Esophagus squamous epithelium (tissue), 4 donors: ENCODE measurements at regions not wholly inside any gene's neighbourhood (a gene's known extent, or its start where the extent isn't known, plus 50 kb on each side); places are given as distances from the start of the nearest gene placed in this dataset.

ENCODE experiments used
- CTCF ChIP-seq, 6 experiments: fragments of 450-650 bp in 4 of 6; fragments of 200-600 bp in 2 of 6; sonication (generic) in 2 of 6; IDR thresholded peaks; one replicate each; pipeline ENCODE4 v1.5.1; 2016 to 2019; ENCODE audit warnings: antibody characterized with exemption in 6 of 6, mild to moderate bottlenecking in 4 of 6, moderate library complexity in 4 of 6
- POLR2A ChIP-seq, 4 donors: fragments of 450-650 bp; IDR thresholded peaks; one replicate each; pipeline ENCODE4 v1.6.1; 2017; ENCODE audit warnings: antibody characterized with exemption in 4 of 4, mild to moderate bottlenecking in 4 of 4, moderate library complexity in 3 of 4

GRCh38 chr5:74113927-74114326, 487.9 kb downstream of the ARHGEF28 start:
- TF ChIP-seq CTCF (IDR thresholded peaks at IDR 0.05) (no peak), POLR2A (IDR thresholded peaks at IDR 0.05) (no peak)
